Breast epithelium (tissue), 3 donors: ENCODE measurements at regions not wholly inside any gene's neighbourhood (a gene's known extent, or its start where the extent isn't known, plus 50 kb on each side); places are given as distances from the start of the nearest gene placed in this dataset.

Experiments
- POLR2A ChIP-seq: fragments of 450-650 bp; IDR thresholded peaks from one replicate; pipeline ENCODE4 v1.6.1; 2016; ENCODE audit warnings: antibody characterized with exemption, mild to moderate bottlenecking, moderate library complexity
- TF ChIP-seq, protein P1 (sequence below), 3 donors: fragments of 450-650 bp; IDR thresholded peaks; one replicate each; pipeline ENCODE4 v1.5.1; 2016 to 2017; ENCODE audit warnings: antibody characterized with exemption in 3 of 3, mild to moderate bottlenecking in 3 of 3, moderate library complexity in 3 of 3

DNA sequence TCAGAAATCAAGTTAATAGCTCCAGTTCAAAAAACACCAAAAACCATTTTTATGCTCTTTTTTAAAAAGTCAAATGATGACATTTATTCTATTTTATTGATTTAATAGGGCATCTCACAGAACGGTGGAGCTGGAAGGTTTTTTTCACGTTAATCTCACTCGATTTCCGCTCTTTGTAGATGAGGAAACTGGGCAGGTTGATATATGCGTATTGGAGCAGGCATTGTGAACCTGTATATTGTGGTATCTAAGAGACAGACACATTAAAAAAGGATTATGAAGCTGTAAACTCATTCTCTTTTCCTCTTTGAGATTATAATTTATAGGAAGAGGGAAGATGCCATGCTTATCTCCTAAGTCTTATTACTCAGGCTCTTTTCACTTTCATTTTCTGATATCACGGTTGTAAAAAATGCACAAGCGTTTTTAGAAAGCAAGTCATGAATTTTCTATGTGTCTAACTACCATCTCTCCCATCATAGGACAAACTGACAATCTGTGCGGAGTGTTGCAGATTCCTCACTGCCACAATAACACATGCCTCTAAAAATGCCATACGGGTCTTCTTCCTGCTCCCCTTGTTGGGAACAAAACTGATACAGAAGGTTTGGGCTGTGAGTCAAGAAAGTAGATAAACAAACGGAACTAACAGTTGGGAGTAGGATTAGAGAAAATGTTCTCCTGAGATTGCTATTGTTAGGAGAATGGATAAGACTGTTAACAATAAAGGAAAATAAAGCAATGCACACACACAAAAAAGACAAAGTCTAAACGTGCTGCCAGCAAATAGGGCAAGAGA is 1997.7 kb downstream of the MAT2B start:
- TF ChIP-seq, protein P1, sequence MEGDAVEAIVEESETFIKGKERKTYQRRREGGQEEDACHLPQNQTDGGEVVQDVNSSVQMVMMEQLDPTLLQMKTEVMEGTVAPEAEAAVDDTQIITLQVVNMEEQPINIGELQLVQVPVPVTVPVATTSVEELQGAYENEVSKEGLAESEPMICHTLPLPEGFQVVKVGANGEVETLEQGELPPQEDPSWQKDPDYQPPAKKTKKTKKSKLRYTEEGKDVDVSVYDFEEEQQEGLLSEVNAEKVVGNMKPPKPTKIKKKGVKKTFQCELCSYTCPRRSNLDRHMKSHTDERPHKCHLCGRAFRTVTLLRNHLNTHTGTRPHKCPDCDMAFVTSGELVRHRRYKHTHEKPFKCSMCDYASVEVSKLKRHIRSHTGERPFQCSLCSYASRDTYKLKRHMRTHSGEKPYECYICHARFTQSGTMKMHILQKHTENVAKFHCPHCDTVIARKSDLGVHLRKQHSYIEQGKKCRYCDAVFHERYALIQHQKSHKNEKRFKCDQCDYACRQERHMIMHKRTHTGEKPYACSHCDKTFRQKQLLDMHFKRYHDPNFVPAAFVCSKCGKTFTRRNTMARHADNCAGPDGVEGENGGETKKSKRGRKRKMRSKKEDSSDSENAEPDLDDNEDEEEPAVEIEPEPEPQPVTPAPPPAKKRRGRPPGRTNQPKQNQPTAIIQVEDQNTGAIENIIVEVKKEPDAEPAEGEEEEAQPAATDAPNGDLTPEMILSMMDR (IDR thresholded peaks at IDR 0.05): no peak
- no peak for TF ChIP-seq POLR2A
